ENCODE measurements at regions not wholly inside any gene's neighbourhood (a gene's known extent, or its start where the extent isn't known, plus 50 kb on each side); places are given as distances from the start of the nearest gene placed in this dataset.

GRCh38 chr10:59098387-59098786, 78.1 kb upstream of the PHYHIPL start:
- Histone ChIP-seq H3K36me3 (ENCODE audit: low read depth) (no peaks in the 10 kb centered on the region), H3K27me3 (ENCODE audit: insufficient read depth, poor library complexity, severe bottlenecking) (peaks cover 5% of the 10 kb centered on the region)
- no peak for DNase-seq (ENCODE audit: low spot score)

GRCh38 chr10:59098831-59099452, 77.5 kb upstream of the PHYHIPL start:
- Histone ChIP-seq H3K9me3 (ENCODE audit: severe bottlenecking) (no peaks in the 10 kb centered on the region), H3K4me1 (ENCODE audit: insufficient read depth, poor library complexity, severe bottlenecking) (no peaks in the 10 kb centered on the region), H3K27ac (ENCODE audit: poor library complexity, severe bottlenecking) (no peak overlapping the region), H3K4me3 (ENCODE audit: severe bottlenecking) (no peak overlapping the region), H3K27me3 (ENCODE audit: insufficient read depth, poor library complexity, severe bottlenecking) (peaks cover 5% of the 10 kb centered on the region), H3K36me3 (ENCODE audit: low read depth) (no peaks in the 10 kb centered on the region)
- DNase-seq (ENCODE audit: low spot score) (no peak), ATAC-seq (ENCODE audit: low read depth) (no peak)
- TF ChIP-seq CTCF (IDR thresholded peaks at IDR 0.05; ENCODE audit: poor library complexity, severe bottlenecking), result no peak

More at GRCh38 chr10:59098387-59098786, 78.1 kb upstream of the PHYHIPL start:
- H3K9me3 ChIP-seq (ENCODE audit: severe bottlenecking), result no peaks in the 10 kb centered on the region
- no peak for ATAC-seq (ENCODE audit: low read depth)
- no peak overlapping the region for H3K4me3 ChIP-seq (ENCODE audit: severe bottlenecking)
- no peaks in the 10 kb centered on the region for H3K4me1 ChIP-seq (ENCODE audit: insufficient read depth, poor library complexity, severe bottlenecking)
- H3K27ac ChIP-seq (ENCODE audit: poor library complexity, severe bottlenecking), result no peak overlapping the region
- no peak for TF ChIP-seq CTCF (IDR thresholded peaks at IDR 0.05; ENCODE audit: poor library complexity, severe bottlenecking)

- ATAC-seq (ENCODE audit: low read depth), result no peak
- peaks cover 5% of the 10 kb centered on the region for H3K27me3 ChIP-seq (ENCODE audit: insufficient read depth, poor library complexity, severe bottlenecking)
Measured at GRCh38 chr10:59099481-59099880, 77.0 kb upstream of the PHYHIPL start.

GRCh38 chr10:59102394-59102793, 74.0 kb upstream of the PHYHIPL start:
- no peak for ATAC-seq (ENCODE audit: low read depth)
- H3K27me3 ChIP-seq (ENCODE audit: insufficient read depth, poor library complexity, severe bottlenecking), result peaks cover 5% of the 10 kb centered on the region

More at GRCh38 chr10:59099481-59099880, 77.0 kb upstream of the PHYHIPL start:
- Histone ChIP-seq H3K36me3 (ENCODE audit: low read depth) (no peaks in the 10 kb centered on the region), H3K27ac (ENCODE audit: poor library complexity, severe bottlenecking) (no peak overlapping the region), H3K4me1 (ENCODE audit: insufficient read depth, poor library complexity, severe bottlenecking) (no peaks in the 10 kb centered on the region), H3K4me3 (ENCODE audit: severe bottlenecking) (no peak overlapping the region), H3K9me3 (ENCODE audit: severe bottlenecking) (no peaks in the 10 kb centered on the region)
- no peak for TF ChIP-seq CTCF (IDR thresholded peaks at IDR 0.05; ENCODE audit: poor library complexity, severe bottlenecking)
- no peak for DNase-seq (ENCODE audit: low spot score)

More at GRCh38 chr10:59102394-59102793, 74.0 kb upstream of the PHYHIPL start:
- no peak for TF ChIP-seq CTCF (IDR thresholded peaks at IDR 0.05; ENCODE audit: poor library complexity, severe bottlenecking)
- Histone ChIP-seq H3K4me3 (ENCODE audit: severe bottlenecking) (no peak overlapping the region), H3K36me3 (ENCODE audit: low read depth) (no peaks in the 10 kb centered on the region), H3K27ac (ENCODE audit: poor library complexity, severe bottlenecking) (no peak overlapping the region), H3K9me3 (ENCODE audit: severe bottlenecking) (no peaks in the 10 kb centered on the region), H3K4me1 (ENCODE audit: insufficient read depth, poor library complexity, severe bottlenecking) (no peaks in the 10 kb centered on the region)
- DNase-seq (ENCODE audit: low spot score), result no peak
